GM18511 (cell line): ENCODE measurements at regions not wholly inside any gene's neighbourhood (a gene's known extent, or its start where the extent isn't known, plus 50 kb on each side); places are given as distances from the start of the nearest gene placed in this dataset.
A peak's percentile ranks its signal among the peaks of the same experiment; 100 is the strongest.
"Not testable (repeated sequence)": the region's sequence is repeated elsewhere in the genome, so short reads cannot be mapped to it uniquely, and the experiment has no call there.

ENCODE experiments used
- ATAC-seq: cut with Tn5 transposase; IDR thresholded peaks from one replicate; pipeline ENCODE4 v1.9.1; 2021; ENCODE audit warnings: mild to moderate bottlenecking, moderate library complexity; ENCODE audit not compliant: unreplicated experiment

GRCh38 chr2:49687918-49688317 lies 533.6 kb upstream of the FSHR start:
- no peak for ATAC-seq

GRCh38 chr2:49686897-49687442 lies 532.7 kb upstream of the FSHR start:
- no peak for ATAC-seq

- ATAC-seq = no peak
Observed at GRCh38 chr2:49686291-49686690, 532.0 kb upstream of the FSHR start.

- no peak for ATAC-seq
Observed at GRCh38 chr2:49677227-49677626, 522.9 kb upstream of the FSHR start.

- no peak for ATAC-seq
Observed at GRCh38 chr2:49664827-49665226, 510.5 kb upstream of the FSHR start.

- no peak for ATAC-seq
Observed at GRCh38 chr2:49661809-49662208, 507.5 kb upstream of the FSHR start.

GRCh38 chr2:49656853-49657252 lies 502.5 kb upstream of the FSHR start:
- ATAC-seq = no peak

- no peak for ATAC-seq
Observed at GRCh38 chr2:49643149-49643548, 488.8 kb upstream of the FSHR start.

GRCh38 chr2:49640630-49641029 lies 486.3 kb upstream of the FSHR start:
- no peak for ATAC-seq

GRCh38 chr2:49621016-49621415 lies 466.7 kb upstream of the FSHR start:
- no peak for ATAC-seq

- no peak for ATAC-seq
Observed at GRCh38 chr2:49619804-49620203, 465.5 kb upstream of the FSHR start.

- no peak for ATAC-seq
Observed at GRCh38 chr2:49618491-49618890, 464.2 kb upstream of the FSHR start.

- ATAC-seq = peak; percentile 64
Observed at GRCh38 chr2:49616800-49617199, 462.5 kb upstream of the FSHR start.

GRCh38 chr2:49611796-49612195 lies 457.5 kb upstream of the FSHR start:
- not testable (repeated sequence) for ATAC-seq

GRCh38 chr2:49600524-49600923 lies 446.2 kb upstream of the FSHR start:
- no peak for ATAC-seq

- no peak for ATAC-seq
Observed at GRCh38 chr2:49598231-49598630, 443.9 kb upstream of the FSHR start.

- ATAC-seq = no peak
Observed at GRCh38 chr2:49585921-49586320, 431.6 kb upstream of the FSHR start.

GRCh38 chr2:49582946-49583345 lies 428.6 kb upstream of the FSHR start:
- ATAC-seq = no peak

GRCh38 chr2:49577041-49577440 lies 422.7 kb upstream of the FSHR start:
- no peak for ATAC-seq

- ATAC-seq = no peak
Observed at GRCh38 chr2:49569176-49569575, 414.9 kb upstream of the FSHR start.

GRCh38 chr2:49567811-49568600 lies 413.7 kb upstream of the FSHR start:
- ATAC-seq = no peak

GRCh38 chr2:49567021-49567420 lies 412.7 kb upstream of the FSHR start:
- no peak for ATAC-seq

GRCh38 chr2:49553658-49554057 lies 399.3 kb upstream of the FSHR start:
- ATAC-seq = no peak
